ENCODE measurements at regions not wholly inside any gene's neighbourhood (a gene's known extent, or its start where the extent isn't known, plus 50 kb on each side); places are given as distances from the start of the nearest gene placed in this dataset.
A peak's percentile ranks its signal among the peaks of the same experiment; 100 is the strongest.

GRCh38 chr3:106824856-106825255 lies 552.4 kb upstream of the CCDC54 start:
- H3K9me3 ChIP-seq: no peaks in the 10 kb centered on the region
- intact Hi-C loops (cut with DNase I; ENCODE audit: low total_unique reads): no loop called here
- no peaks in the 10 kb centered on the region for H3K36me3 ChIP-seq
- no peak overlapping the region for H3K4me3 ChIP-seq
- H3K27ac ChIP-seq: no peak overlapping the region
- TF ChIP-seq, protein P1, sequence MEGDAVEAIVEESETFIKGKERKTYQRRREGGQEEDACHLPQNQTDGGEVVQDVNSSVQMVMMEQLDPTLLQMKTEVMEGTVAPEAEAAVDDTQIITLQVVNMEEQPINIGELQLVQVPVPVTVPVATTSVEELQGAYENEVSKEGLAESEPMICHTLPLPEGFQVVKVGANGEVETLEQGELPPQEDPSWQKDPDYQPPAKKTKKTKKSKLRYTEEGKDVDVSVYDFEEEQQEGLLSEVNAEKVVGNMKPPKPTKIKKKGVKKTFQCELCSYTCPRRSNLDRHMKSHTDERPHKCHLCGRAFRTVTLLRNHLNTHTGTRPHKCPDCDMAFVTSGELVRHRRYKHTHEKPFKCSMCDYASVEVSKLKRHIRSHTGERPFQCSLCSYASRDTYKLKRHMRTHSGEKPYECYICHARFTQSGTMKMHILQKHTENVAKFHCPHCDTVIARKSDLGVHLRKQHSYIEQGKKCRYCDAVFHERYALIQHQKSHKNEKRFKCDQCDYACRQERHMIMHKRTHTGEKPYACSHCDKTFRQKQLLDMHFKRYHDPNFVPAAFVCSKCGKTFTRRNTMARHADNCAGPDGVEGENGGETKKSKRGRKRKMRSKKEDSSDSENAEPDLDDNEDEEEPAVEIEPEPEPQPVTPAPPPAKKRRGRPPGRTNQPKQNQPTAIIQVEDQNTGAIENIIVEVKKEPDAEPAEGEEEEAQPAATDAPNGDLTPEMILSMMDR (IDR thresholded peaks at IDR 0.05): peak; percentile 21 to 22
- peaks cover 0 to 14% (median 0%) of the 10 kb centered on the region in 4 donors for H3K4me1 ChIP-seq
- no peak for DNase-seq
- no peaks in the 10 kb centered on the region for H3K27me3 ChIP-seq

DNA sequence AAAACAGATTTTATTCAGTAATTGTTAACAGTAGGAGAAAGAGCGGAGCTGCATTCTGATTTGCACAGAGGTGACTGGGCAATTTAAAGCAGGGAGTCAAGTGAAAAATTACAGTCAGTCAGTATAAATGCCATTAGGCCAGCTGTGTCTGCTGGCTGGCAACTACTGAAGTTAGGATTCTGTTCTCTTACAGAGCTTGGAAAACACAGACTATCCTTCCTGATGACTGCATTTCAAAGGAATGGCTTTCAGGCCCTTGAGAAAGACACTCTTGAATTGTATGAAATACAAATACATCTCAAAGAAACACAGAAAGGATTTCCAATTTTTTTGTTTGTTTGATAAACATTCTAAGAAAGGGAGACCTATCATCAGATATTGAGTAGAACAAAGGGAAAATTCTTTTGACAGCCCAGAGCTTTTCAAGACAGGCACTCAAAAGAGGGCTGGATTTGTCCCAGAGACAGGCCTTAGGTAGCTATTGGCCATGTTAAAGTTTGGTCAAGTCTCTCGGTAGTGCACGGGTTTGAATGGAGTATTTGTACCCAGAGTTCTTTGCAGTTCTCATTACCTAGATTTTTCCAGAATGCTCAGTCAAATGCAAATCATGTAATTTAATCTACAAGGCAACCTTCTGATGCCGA lies 551.2 kb upstream of the CCDC54 start:
- H3K4me3 ChIP-seq: no peak overlapping the region
- DNase-seq: no peak
- TF ChIP-seq, protein P1 (IDR thresholded peaks at IDR 0.05): no peak
- no peaks in the 10 kb centered on the region for H3K36me3 ChIP-seq
- peaks cover 0 to 14% (median 0%) of the 10 kb centered on the region in 4 donors for H3K4me1 ChIP-seq
- H3K27me3 ChIP-seq: no peaks in the 10 kb centered on the region
- H3K27ac ChIP-seq: peak overlapping the region in 1 of 2 donors; percentile 20
- no peaks in the 10 kb centered on the region for H3K9me3 ChIP-seq
- intact Hi-C loops (cut with DNase I; ENCODE audit: low total_unique reads): no loop called here

- intact Hi-C loops (cut with DNase I; ENCODE audit: low total_unique reads): no loop called here
- H3K27ac ChIP-seq: no peak overlapping the region
These were observed 550.4 kb upstream of the CCDC54 start for GRCh38 chr3:106826791-106827311.

GRCh38 chr3:106827515-106828213 lies 549.6 kb upstream of the CCDC54 start:
- TF ChIP-seq, protein P1 (IDR thresholded peaks at IDR 0.05): no peak
- no peaks in the 10 kb centered on the region for H3K9me3 ChIP-seq
- intact Hi-C loops (cut with DNase I; ENCODE audit: low total_unique reads): no loop called here
- no peaks in the 10 kb centered on the region for H3K36me3 ChIP-seq
- no peak overlapping the region for H3K27ac ChIP-seq
- H3K4me3 ChIP-seq: no peak overlapping the region
- H3K4me1 ChIP-seq: peaks cover 0 to 14% (median 0%) of the 10 kb centered on the region in 4 donors
- no peaks in the 10 kb centered on the region for H3K27me3 ChIP-seq
- no peak for DNase-seq

More at GRCh38 chr3:106826791-106827311, 550.4 kb upstream of the CCDC54 start:
- TF ChIP-seq, protein P1 (IDR thresholded peaks at IDR 0.05): no peak
- no peak overlapping the region for H3K4me3 ChIP-seq
- H3K27me3 ChIP-seq: no peaks in the 10 kb centered on the region
- H3K4me1 ChIP-seq: peaks cover 0 to 14% (median 0%) of the 10 kb centered on the region in 4 donors
- H3K9me3 ChIP-seq: no peaks in the 10 kb centered on the region
- DNase-seq: no peak
- H3K36me3 ChIP-seq: no peaks in the 10 kb centered on the region

DNA sequence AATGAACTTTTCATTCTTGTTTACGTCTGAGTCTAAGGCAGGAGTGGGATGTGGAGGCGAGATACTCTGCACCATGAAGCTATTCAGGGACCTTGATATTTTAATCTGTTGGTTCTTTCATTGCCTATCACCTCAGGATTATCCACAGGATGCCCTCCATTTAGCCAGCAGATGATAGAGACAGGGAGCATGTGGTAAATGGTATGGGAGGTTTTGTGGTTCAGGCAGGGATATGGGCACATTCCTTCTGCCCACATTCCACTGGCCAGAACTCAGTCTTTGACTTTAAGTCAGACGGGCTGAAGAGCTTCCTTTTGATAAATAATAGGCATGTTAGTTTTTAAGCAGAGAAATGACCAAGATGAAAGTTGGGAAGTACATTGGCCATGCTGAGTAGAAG lies 548.0 kb upstream of the CCDC54 start:
- TF ChIP-seq, protein P1 (IDR thresholded peaks at IDR 0.05): no peak
- peaks cover 0 to 14% (median 0%) of the 10 kb centered on the region in 4 donors for H3K4me1 ChIP-seq
- H3K36me3 ChIP-seq: no peaks in the 10 kb centered on the region
- intact Hi-C loops (cut with DNase I; ENCODE audit: low total_unique reads): no loop called here
- no peak overlapping the region for H3K4me3 ChIP-seq
- H3K27ac ChIP-seq: no peak overlapping the region
- no peaks in the 10 kb centered on the region for H3K27me3 ChIP-seq
- H3K9me3 ChIP-seq: no peaks in the 10 kb centered on the region
- DNase-seq: no peak

All from tibial artery (tissue), 4 donors.